Esophagus mucosa (tissue), 1 donor: ENCODE measurements at regions not wholly inside any gene's neighbourhood (a gene's known extent, or its start where the extent isn't known, plus 50 kb on each side); places are given as distances from the start of the nearest gene placed in this dataset.

Experiments
- ATAC-seq: fragments of 200-7000 bp; cut with Tn5 transposase; one replicate; pipeline ENCODE4 v1.9.1; 2020
- donor health status: DM: yes; HTN: yes; CAD: no.

- no peak for ATAC-seq
Observed at GRCh38 chr2:240209493-240209892, 69.0 kb upstream of the OTOS start.

- ATAC-seq: no peak
Observed at GRCh38 chr2:240210198-240210965, 69.9 kb upstream of the OTOS start.

- ATAC-seq: no peak
Observed at GRCh38 chr2:240211096-240211495, 70.6 kb upstream of the OTOS start.

- no peak for ATAC-seq
Observed at GRCh38 chr2:240211598-240212424, 71.4 kb upstream of the OTOS start.

GRCh38 chr2:240212425-240213225 is 72.2 kb upstream of the OTOS start:
- ATAC-seq: no peak

GRCh38 chr2:240213226-240213475 is 72.7 kb upstream of the OTOS start:
- no peak for ATAC-seq

- ATAC-seq: no peak
Observed at GRCh38 chr2:240213476-240214421, 73.3 kb upstream of the OTOS start.

GRCh38 chr2:240214790-240215675 is 74.6 kb upstream of the OTOS start:
- ATAC-seq: no peak

GRCh38 chr2:240215676-240216051 is 75.2 kb upstream of the OTOS start:
- ATAC-seq: no peak

GRCh38 chr2:240216167-240216566 is 75.7 kb upstream of the OTOS start:
- no peak for ATAC-seq

GRCh38 chr2:240217431-240218301 is 77.2 kb upstream of the OTOS start:
- peak; percentile 11 for ATAC-seq

GRCh38 chr2:240219208-240219890 is 78.9 kb upstream of the OTOS start:
- ATAC-seq: no peak

GRCh38 chr2:240220371-240220770 is 79.9 kb upstream of the OTOS start:
- ATAC-seq: no peak

- ATAC-seq: no peak
Observed at GRCh38 chr2:240223631-240224030, 83.2 kb upstream of the OTOS start.

- ATAC-seq: no peak
Observed at GRCh38 chr2:240224676-240225075, 84.2 kb upstream of the OTOS start.

GRCh38 chr2:240225131-240225530 is 84.7 kb upstream of the OTOS start:
- no peak for ATAC-seq

- ATAC-seq: no peak
Observed at GRCh38 chr2:240225660-240226475, 85.4 kb upstream of the OTOS start.

GRCh38 chr2:240226672-240227537 is 86.4 kb upstream of the OTOS start:
- no peak for ATAC-seq
